H1 (cell line): ENCODE measurements at regions not wholly inside any gene's neighbourhood (a gene's known extent, or its start where the extent isn't known, plus 50 kb on each side); places are given as distances from the start of the nearest gene placed in this dataset.

Source experiments
- CTCF ChIA-PET: fragments of 300-600 bp; sonication (Branson Sonifier 250); formaldehyde crosslinking; loops from one replicate; lab custom pipeline; 2021; ENCODE audit not compliant: partially characterized antibody; lab: Charles Lee
- POLR2A ChIA-PET: fragments of 300-600 bp; sonication (Branson Sonifier 250); formaldehyde crosslinking; loops from one replicate; lab custom pipeline; 2021; ENCODE audit warnings: inconsistent platforms; ENCODE audit not compliant: partially characterized antibody; lab: Charles Lee
- DNase-seq, 2 experiments: peaks; one replicate each; pipeline versions ENCODE4 v3.0.0 to v3.0.0-alpha.2; 2010 to 2022; ENCODE audit warnings: low spot score in 2 of 2, low read depth in 1 of 2, mixed read lengths in 1 of 2
- FAIRE-seq: peaks from 2 replicates; lab custom pipeline; 2011; peaks lifted over from hg19 to GRCh38; lab: Jason Lieb, UNC
- H2AFZ ChIP-seq: 2 replicates; pipeline ENCODE4 v1.8.1; 2012; ENCODE audit warnings: low read length, inconsistent platforms
- H2AK5ac ChIP-seq: 2 replicates; pipeline ENCODE4 v1.6.1; 2013; ENCODE audit warnings: low read depth, low read length
- H2BK120ac ChIP-seq: replicated peaks from 2 replicates; pipeline ENCODE3; 2013; ENCODE audit warnings: low read depth, low read length, inconsistent platforms
- H2BK12ac ChIP-seq: 2 replicates; pipeline ENCODE4 v1.6.1; 2013; ENCODE audit warnings: low read depth, low read length
- H2BK15ac ChIP-seq: 2 replicates; pipeline ENCODE4 v1.6.1; 2013; ENCODE audit warnings: low read length
- H2BK20ac ChIP-seq: 2 replicates; pipeline ENCODE4 v1.6.1; 2013; ENCODE audit warnings: low read length
- H2BK5ac ChIP-seq: 2 replicates; pipeline ENCODE4 v1.6.1; 2013; ENCODE audit warnings: low read depth, low read length
- H3K14ac ChIP-seq: 2 replicates; pipeline ENCODE4 v1.6.1; 2013; ENCODE audit warnings: inconsistent platforms; ENCODE audit not compliant: insufficient read length
- H3K18ac ChIP-seq: 2 replicates; pipeline ENCODE4 v1.6.1; 2013; ENCODE audit warnings: low read length; ENCODE audit errors: extremely low read depth
- H3K23ac ChIP-seq: 2 replicates; pipeline ENCODE4 v1.6.1; 2013; ENCODE audit warnings: inconsistent platforms; ENCODE audit not compliant: insufficient read length
- H3K23me2 ChIP-seq: 2 replicates; pipeline ENCODE4 v1.6.1; 2013; ENCODE audit warnings: low read depth, low read length
- H3K27ac ChIP-seq: 2 replicates; pipeline ENCODE4 v1.6.1; 2011; ENCODE audit warnings: low read depth, low read length, inconsistent platforms
- H3K27me3 ChIP-seq, 4 experiments: replicated peaks in 1 of 4; 1 replicate in 1 of 4; 2 replicates in 3 of 4; pipeline versions ENCODE4 v1.6.1 to v1.8.1; 2011 to 2013; ENCODE audit warnings: low read length in 3 of 4, mild to moderate bottlenecking in 3 of 4, inconsistent platforms in 2 of 4, mixed read lengths in 2 of 4, moderate library complexity in 1 of 4; ENCODE audit not compliant: control insufficient read depth in 3 of 4, insufficient read depth in 3 of 4; ENCODE audit errors: extremely low read depth in 1 of 4
- H3K36me3 ChIP-seq, 4 experiments: 2 replicates each; pipeline versions ENCODE4 v1.6.1 to v1.8.1; 2011 to 2013; ENCODE audit warnings: mild to moderate bottlenecking in 4 of 4, low read length in 3 of 4, moderate library complexity in 2 of 4, control low read depth in 1 of 4, inconsistent platforms in 1 of 4; ENCODE audit not compliant: insufficient read depth in 4 of 4, control insufficient read depth in 2 of 4
- H3K4ac ChIP-seq: replicated peaks from 2 replicates; pipeline ENCODE3; 2013; ENCODE audit warnings: low read length, low read depth, mixed read lengths, inconsistent platforms; ENCODE audit not compliant: insufficient read length
- H3K4me1 ChIP-seq, 4 experiments: replicated peaks in 1 of 4; 1 replicate in 1 of 4; 2 replicates in 3 of 4; pipeline versions ENCODE4 v1.6.1 to v1.8.1; 2011 to 2013; ENCODE audit warnings: low read length in 3 of 4, inconsistent platforms in 2 of 4, mixed read lengths in 1 of 4; ENCODE audit not compliant: insufficient read depth in 4 of 4, control insufficient read depth in 3 of 4
- H3K4me2 ChIP-seq, 2 experiments: 2 replicates each; pipeline versions ENCODE4 v1.6.1 to v1.8.1; 2011 to 2013; ENCODE audit warnings: low read depth in 2 of 2, low read length in 2 of 2, control low read depth in 1 of 2, inconsistent platforms in 1 of 2, mild to moderate bottlenecking in 1 of 2; ENCODE audit not compliant: insufficient read depth in 1 of 2
- H3K4me3 ChIP-seq, 4 experiments: fragments of 200-600, 300-600 bp in 1 of 4; sonication (generic), shearing (Covaris generic), sonication (Bioruptor Twin) in 1 of 4; 2 replicates each; pipeline versions ENCODE4 v1.5.1 to v1.8.1; 2011 to 2016; ENCODE audit warnings: low read length in 4 of 4, low read depth in 3 of 4, control low read depth in 2 of 4, inconsistent platforms in 2 of 4, mild to moderate bottlenecking in 2 of 4, mixed read lengths in 1 of 4, moderate library complexity in 1 of 4; ENCODE audit not compliant: insufficient read depth in 2 of 4; ENCODE audit errors: extremely low read depth in 1 of 4
- H3K56ac ChIP-seq: replicated peaks from 2 replicates; pipeline ENCODE3; 2013; ENCODE audit warnings: low read depth, mild to moderate bottlenecking, mixed read lengths, low read length, inconsistent platforms; ENCODE audit not compliant: insufficient read length
- H3K79me1 ChIP-seq: 2 replicates; pipeline ENCODE4 v1.6.1; 2013; ENCODE audit warnings: low read depth, low read length, control low read depth
- H3K79me2 ChIP-seq, 2 experiments: 2 replicates each; pipeline versions ENCODE4 v1.6.1 to v1.8.1; 2012 to 2013; ENCODE audit warnings: low read length in 2 of 2, mild to moderate bottlenecking in 2 of 2, inconsistent platforms in 1 of 2; ENCODE audit not compliant: insufficient read depth in 2 of 2, control insufficient read depth in 1 of 2
- H3K9ac ChIP-seq, 4 experiments: replicated peaks in 1 of 4; 1 replicate in 1 of 4; 2 replicates in 3 of 4; pipeline versions ENCODE4 v1.6.1 to v1.8.1; 2011 to 2013; ENCODE audit warnings: low read depth in 3 of 4, low read length in 3 of 4, control low read depth in 2 of 4, mild to moderate bottlenecking in 2 of 4, moderate library complexity in 2 of 4, inconsistent platforms in 1 of 4; ENCODE audit errors: extremely low read depth in 1 of 4
- H3K9me3 ChIP-seq, 2 experiments: 2 replicates each; pipeline versions ENCODE4 v1.6.1 to v1.8.1; 2012 to 2013; ENCODE audit warnings: mild to moderate bottlenecking in 2 of 2, moderate library complexity in 2 of 2, control low read depth in 1 of 2, inconsistent platforms in 1 of 2, low read depth in 1 of 2, low read length in 1 of 2, mixed read lengths in 1 of 2; ENCODE audit not compliant: insufficient read depth in 2 of 2
- H4K20me1 ChIP-seq, 2 experiments: replicated peaks in 1 of 2; 2 replicates each; pipeline versions ENCODE3 to v1.8.1; 2011 to 2013; ENCODE audit warnings: inconsistent platforms in 2 of 2, low read length in 2 of 2, mild to moderate bottlenecking in 1 of 2; ENCODE audit not compliant: insufficient read depth in 2 of 2, control insufficient read depth in 1 of 2
- H4K5ac ChIP-seq: 2 replicates; pipeline ENCODE4 v1.6.1; 2013; ENCODE audit warnings: low read length, low read depth, mixed read lengths, inconsistent platforms; ENCODE audit not compliant: insufficient read length
- H4K8ac ChIP-seq: 2 replicates; pipeline ENCODE4 v1.8.0; 2013; ENCODE audit warnings: mild to moderate bottlenecking, moderate library complexity, low read length, inconsistent platforms; ENCODE audit not compliant: insufficient read depth; ENCODE audit errors: extremely low read depth
- H4K91ac ChIP-seq: replicated peaks from 2 replicates; pipeline ENCODE3; 2013; ENCODE audit warnings: low read length, mixed read lengths, inconsistent platforms; ENCODE audit not compliant: insufficient read length
- ATF3 ChIP-seq: IDR thresholded peaks from 2 replicates; pipeline ENCODE4 v1.6.1; 2011; ENCODE audit warnings: low read depth, mild to moderate bottlenecking, low read length; ENCODE audit not compliant: insufficient read depth
- BRCA1 ChIP-seq: IDR thresholded peaks from 2 replicates; pipeline ENCODE4 v1.6.1; 2012; ENCODE audit warnings: low read depth, low read length, improper control_type of control experiment
- CHD1 ChIP-seq: IDR thresholded peaks from 2 replicates; pipeline ENCODE4 v1.6.1; 2012; ENCODE audit warnings: low read depth, low read length, improper control_type of control experiment
- EP300 ChIP-seq, 2 experiments: IDR thresholded peaks; 1 replicate in 1 of 2; 2 replicates in 1 of 2; pipeline ENCODE4 v1.6.1; 2011 to 2012; ENCODE audit warnings: low read depth in 2 of 2, low read length in 2 of 2, mild to moderate bottlenecking in 2 of 2, borderline replicate concordance in 1 of 2, inconsistent platforms in 1 of 2, moderate library complexity in 1 of 2
- HDAC6 ChIP-seq: IDR thresholded peaks from one replicate; pipeline ENCODE4 v1.7.1; 2012; ENCODE audit warnings: low read depth, mild to moderate bottlenecking, inconsistent platforms, low read length, moderate library complexity
- JUN ChIP-seq: IDR thresholded peaks from 2 replicates; pipeline ENCODE4 v1.6.1; 2011; ENCODE audit warnings: low read depth, mild to moderate bottlenecking, improper control_type of control experiment, low read length
- RBBP5 ChIP-seq: IDR thresholded peaks from 2 replicates; pipeline ENCODE4 v1.7.1; 2012; ENCODE audit warnings: low read depth, mild to moderate bottlenecking, inconsistent platforms, low read length, moderate library complexity, borderline replicate concordance
- RXRA ChIP-seq: IDR thresholded peaks from 2 replicates; pipeline ENCODE4 v1.6.1; 2011; ENCODE audit warnings: low read depth, mild to moderate bottlenecking, low read length, moderate library complexity; ENCODE audit not compliant: insufficient read depth
- YY1 ChIP-seq: IDR thresholded peaks from 2 replicates; pipeline ENCODE4 v1.6.1; 2011; ENCODE audit warnings: low read depth, mild to moderate bottlenecking, low read length
- ZNF274 ChIP-seq: IDR thresholded peaks from 2 replicates; pipeline ENCODE4 v1.7.0; 2012; ENCODE audit warnings: low read length, borderline replicate concordance; ENCODE audit errors: extremely low read depth
- WGBS, 2 experiments: shearing (Covaris generic) in 1 of 2; methylation state at CpG; one replicate each; pipeline versions ENCODE4 v1.1.6 to v1.1.7; 2013 to 2015; ENCODE audit warnings: low lambda C conversion rate in 2 of 2, mixed read lengths in 2 of 2, inconsistent platforms in 1 of 2, low coverage in 1 of 2, missing lambda C conversion rate in 1 of 2; ENCODE audit not compliant: insufficient replicate concordance in 2 of 2, insufficient coverage in 1 of 2, insufficient read length in 1 of 2; ENCODE audit errors: extremely low coverage in 1 of 2, missing lambda C conversion rate in 1 of 2; 5-methylcytosine and 5-hydroxymethylcytosine counted together

- no peaks in the 10 kb centered on the region for H3K23me2 ChIP-seq
- no peak overlapping the region for H2BK5ac ChIP-seq
- ChIA-PET POLR2A (no interaction called here), CTCF (no interaction called here)
- no peaks in the 10 kb centered on the region for H3K79me2 ChIP-seq
- H3K4me2 ChIP-seq = no peak overlapping the region
- H3K4me3 ChIP-seq = no peak overlapping the region
- no peaks in the 10 kb centered on the region for H4K20me1 ChIP-seq
- no peak for FAIRE-seq
- H3K14ac ChIP-seq = no peak overlapping the region
- no peak overlapping the region for H3K23ac ChIP-seq
- H2BK15ac ChIP-seq = no peak overlapping the region
- H3K9me3 ChIP-seq = peaks cover under 1 to 8% of the 10 kb centered on the region in 2 experiments; a peak in 3 of 4 replicates
- no peak overlapping the region for H4K91ac ChIP-seq
- H3K4me1 ChIP-seq = no peaks in the 10 kb centered on the region
- no peaks in the 10 kb centered on the region for H3K27me3 ChIP-seq
- no peak overlapping the region for H4K5ac ChIP-seq
- no peak for DNase-seq
- H2BK12ac ChIP-seq = no peak overlapping the region
- H3K27ac ChIP-seq = no peak overlapping the region
- no peak overlapping the region for H2BK120ac ChIP-seq
- no peak overlapping the region for H2AK5ac ChIP-seq
- H2BK20ac ChIP-seq = no peak overlapping the region
- no peak overlapping the region for H3K18ac ChIP-seq
- TF ChIP-seq YY1 (no peak), ATF3 (no peak), ZNF274 (no peak), JUN (no peak), HDAC6 (no peak), BRCA1 (no peak), EP300 (IDR thresholded peaks at IDR 0.05; ENCODE audit: borderline replicate concordance in 1 of 2, low read depth in 2 of 2, low read length in 2 of 2) (no peak), RBBP5 (no peak), CHD1 (no peak), RXRA (no peak)
- 0 out of 8 replicates have a peak, but pooled peaks cover 0 to 2% (median 0%) of the 10 kb centered on the region in 4 experiments for H3K36me3 ChIP-seq
- no peak overlapping the region for H2AFZ ChIP-seq
- 93% methylated on average over 1 of the region's 1 CpG; no CpG with 5 or more reads in 1 of the 2 experiments for WGBS, 2 experiments
- no peak overlapping the region for H3K9ac ChIP-seq
- no peak overlapping the region for H3K56ac ChIP-seq
- no peak overlapping the region for H3K4ac ChIP-seq
- H4K8ac ChIP-seq = no peak overlapping the region
- no peaks in the 10 kb centered on the region for H3K79me1 ChIP-seq
Measured at GRCh38 chr1:90161625-90162024, 166.7 kb downstream of the ZNF326 start.
